ENCODE measurements at regions not wholly inside any gene's neighbourhood (a gene's known extent, or its start where the extent isn't known, plus 50 kb on each side); places are given as distances from the start of the nearest gene placed in this dataset.

DNA sequence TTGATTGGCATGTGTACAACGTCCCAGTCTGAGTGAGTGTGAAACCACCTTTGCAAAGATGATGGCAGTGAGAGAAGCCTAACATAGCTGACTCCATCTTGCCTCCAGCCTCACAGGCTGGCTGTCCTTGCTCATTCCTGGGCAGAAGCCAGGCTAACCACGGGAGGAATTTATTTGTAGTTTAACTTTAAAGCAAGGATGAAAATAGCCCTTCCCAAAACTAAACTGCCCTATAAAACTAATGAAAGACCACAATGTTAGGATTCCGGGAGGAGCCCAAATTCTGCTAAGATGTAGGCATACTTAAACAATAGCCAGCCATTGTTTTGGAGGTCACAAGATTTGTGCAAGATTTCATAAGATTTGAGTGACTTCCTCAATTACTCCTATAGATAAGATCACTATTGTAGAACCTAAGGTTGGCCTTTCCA lies 96.6 kb upstream of the LSM14A start:
- H3K9ac ChIP-seq (ENCODE audit: control insufficient read depth, insufficient read depth, low read length): no peak overlapping the region
- no peak overlapping the region for H3K4me2 ChIP-seq (ENCODE audit: control insufficient read depth, insufficient read depth)
- intact Hi-C loops (cut with micrococcal nuclease; ENCODE audit: unreplicated experiment) (no loop called here), in situ Hi-C loops (cut with MboI) (no loop called here)
- ChIA-PET POLR2A (no interaction called here), RAD21 (ENCODE audit: unreplicated experiment) (no interaction called here), CTCF (no interaction called here), SMC1A (ENCODE audit: uncharacterized antibody, unreplicated experiment) (no interaction called here)
- no peaks in the 10 kb centered on the region for H3K36me3 ChIP-seq (ENCODE audit: control insufficient read depth in 2 of 2, insufficient read depth in 2 of 2, low read length in 1 of 2)
- no peaks in the 10 kb centered on the region for H3K4me1 ChIP-seq (ENCODE audit: control insufficient read depth, insufficient read depth, low read length)
- no peaks in the 10 kb centered on the region for H3K9me3 ChIP-seq (replicated peaks; ENCODE audit: control insufficient read depth, insufficient read depth, low read length)
- H3K27me3 ChIP-seq (replicated peaks in 1 of 2; ENCODE audit: control insufficient read depth in 2 of 2, insufficient read depth in 2 of 2, low read length in 1 of 2): no peaks in the 10 kb centered on the region
- DNase-seq (ENCODE audit: low read depth, low spot score): no peak
- BruUV-seq (replicated peaks): no TSS peak
- H4K20me1 ChIP-seq (ENCODE audit: control insufficient read depth, insufficient read depth): no peaks in the 10 kb centered on the region
- H3K4me3 ChIP-seq: no peak overlapping the region
- H2AFZ ChIP-seq (ENCODE audit: control insufficient read depth, low read depth, low read length): no peak overlapping the region
- no peak for ATAC-seq
- FAIRE-seq: no peak
- H3K79me2 ChIP-seq (ENCODE audit: control insufficient read depth, insufficient read depth, low read length): no peaks in the 10 kb centered on the region
- no peak overlapping the region for H3K27ac ChIP-seq (ENCODE audit: control insufficient read depth, insufficient read depth)
- 4% methylated on average over 3 of the region's 3 CpGs for WGBS (ENCODE audit: insufficient coverage, insufficient replicate concordance, low lambda C conversion rate, missing lambda C conversion rate)
- TF ChIP-seq, protein P1, sequence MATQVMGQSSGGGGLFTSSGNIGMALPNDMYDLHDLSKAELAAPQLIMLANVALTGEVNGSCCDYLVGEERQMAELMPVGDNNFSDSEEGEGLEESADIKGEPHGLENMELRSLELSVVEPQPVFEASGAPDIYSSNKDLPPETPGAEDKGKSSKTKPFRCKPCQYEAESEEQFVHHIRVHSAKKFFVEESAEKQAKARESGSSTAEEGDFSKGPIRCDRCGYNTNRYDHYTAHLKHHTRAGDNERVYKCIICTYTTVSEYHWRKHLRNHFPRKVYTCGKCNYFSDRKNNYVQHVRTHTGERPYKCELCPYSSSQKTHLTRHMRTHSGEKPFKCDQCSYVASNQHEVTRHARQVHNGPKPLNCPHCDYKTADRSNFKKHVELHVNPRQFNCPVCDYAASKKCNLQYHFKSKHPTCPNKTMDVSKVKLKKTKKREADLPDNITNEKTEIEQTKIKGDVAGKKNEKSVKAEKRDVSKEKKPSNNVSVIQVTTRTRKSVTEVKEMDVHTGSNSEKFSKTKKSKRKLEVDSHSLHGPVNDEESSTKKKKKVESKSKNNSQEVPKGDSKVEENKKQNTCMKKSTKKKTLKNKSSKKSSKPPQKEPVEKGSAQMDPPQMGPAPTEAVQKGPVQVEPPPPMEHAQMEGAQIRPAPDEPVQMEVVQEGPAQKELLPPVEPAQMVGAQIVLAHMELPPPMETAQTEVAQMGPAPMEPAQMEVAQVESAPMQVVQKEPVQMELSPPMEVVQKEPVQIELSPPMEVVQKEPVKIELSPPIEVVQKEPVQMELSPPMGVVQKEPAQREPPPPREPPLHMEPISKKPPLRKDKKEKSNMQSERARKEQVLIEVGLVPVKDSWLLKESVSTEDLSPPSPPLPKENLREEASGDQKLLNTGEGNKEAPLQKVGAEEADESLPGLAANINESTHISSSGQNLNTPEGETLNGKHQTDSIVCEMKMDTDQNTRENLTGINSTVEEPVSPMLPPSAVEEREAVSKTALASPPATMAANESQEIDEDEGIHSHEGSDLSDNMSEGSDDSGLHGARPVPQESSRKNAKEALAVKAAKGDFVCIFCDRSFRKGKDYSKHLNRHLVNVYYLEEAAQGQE (IDR thresholded peaks at IDR 0.05; ENCODE audit: low read depth, low read length): no peak
- TF ChIP-seq TARDBP (IDR thresholded peaks at IDR 0.05; ENCODE audit: borderline replicate concordance) (no peak), NR2C2 (IDR thresholded peaks at IDR 0.05; ENCODE audit: borderline replicate concordance, control insufficient read depth, insufficient read length, low read depth) (no peak), CHD4 (IDR thresholded peaks at IDR 0.05) (no peak), BACH1 (IDR thresholded peaks at IDR 0.05; ENCODE audit: borderline replicate concordance) (no peak), KDM1A (IDR thresholded peaks at IDR 0.05; ENCODE audit: borderline replicate concordance) (no peak), MLLT1 (IDR thresholded peaks at IDR 0.05) (no peak), RB1 (IDR thresholded peaks at IDR 0.05; ENCODE audit: borderline replicate concordance) (no peak), EP300 (IDR thresholded peaks at IDR 0.05; ENCODE audit: borderline replicate concordance in 1 of 2, control insufficient read depth in 1 of 2, low read depth in 2 of 2, low read length in 2 of 2) (no peak), CREM (IDR thresholded peaks at IDR 0.05; ENCODE audit: low read depth) (no peak), MEF2A (IDR thresholded peaks at IDR 0.05; ENCODE audit: insufficient read depth, low read depth, low read length) (no peak), CHD1 (IDR thresholded peaks at IDR 0.05; ENCODE audit: low read depth, low read length) (no peak)
- TF ChIP-seq, protein P2, sequence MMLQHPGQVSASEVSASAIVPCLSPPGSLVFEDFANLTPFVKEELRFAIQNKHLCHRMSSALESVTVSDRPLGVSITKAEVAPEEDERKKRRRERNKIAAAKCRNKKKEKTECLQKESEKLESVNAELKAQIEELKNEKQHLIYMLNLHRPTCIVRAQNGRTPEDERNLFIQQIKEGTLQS (IDR thresholded peaks at IDR 0.05; ENCODE audit: borderline replicate concordance, extremely low read depth, low read depth, low read length): no peak
- TF ChIP-seq, protein P3, sequence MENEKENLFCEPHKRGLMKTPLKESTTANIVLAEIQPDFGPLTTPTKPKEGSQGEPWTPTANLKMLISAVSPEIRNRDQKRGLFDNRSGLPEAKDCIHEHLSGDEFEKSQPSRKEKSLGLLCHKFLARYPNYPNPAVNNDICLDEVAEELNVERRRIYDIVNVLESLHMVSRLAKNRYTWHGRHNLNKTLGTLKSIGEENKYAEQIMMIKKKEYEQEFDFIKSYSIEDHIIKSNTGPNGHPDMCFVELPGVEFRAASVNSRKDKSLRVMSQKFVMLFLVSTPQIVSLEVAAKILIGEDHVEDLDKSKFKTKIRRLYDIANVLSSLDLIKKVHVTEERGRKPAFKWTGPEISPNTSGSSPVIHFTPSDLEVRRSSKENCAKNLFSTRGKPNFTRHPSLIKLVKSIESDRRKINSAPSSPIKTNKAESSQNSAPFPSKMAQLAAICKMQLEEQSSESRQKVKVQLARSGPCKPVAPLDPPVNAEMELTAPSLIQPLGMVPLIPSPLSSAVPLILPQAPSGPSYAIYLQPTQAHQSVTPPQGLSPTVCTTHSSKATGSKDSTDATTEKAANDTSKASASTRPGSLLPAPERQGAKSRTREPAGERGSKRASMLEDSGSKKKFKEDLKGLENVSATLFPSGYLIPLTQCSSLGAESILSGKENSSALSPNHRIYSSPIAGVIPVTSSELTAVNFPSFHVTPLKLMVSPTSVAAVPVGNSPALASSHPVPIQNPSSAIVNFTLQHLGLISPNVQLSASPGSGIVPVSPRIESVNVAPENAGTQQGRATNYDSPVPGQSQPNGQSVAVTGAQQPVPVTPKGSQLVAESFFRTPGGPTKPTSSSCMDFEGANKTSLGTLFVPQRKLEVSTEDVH (IDR thresholded peaks at IDR 0.05; ENCODE audit: low read depth, partially characterized antibody): no peak
- TF ChIP-seq, protein P4, sequence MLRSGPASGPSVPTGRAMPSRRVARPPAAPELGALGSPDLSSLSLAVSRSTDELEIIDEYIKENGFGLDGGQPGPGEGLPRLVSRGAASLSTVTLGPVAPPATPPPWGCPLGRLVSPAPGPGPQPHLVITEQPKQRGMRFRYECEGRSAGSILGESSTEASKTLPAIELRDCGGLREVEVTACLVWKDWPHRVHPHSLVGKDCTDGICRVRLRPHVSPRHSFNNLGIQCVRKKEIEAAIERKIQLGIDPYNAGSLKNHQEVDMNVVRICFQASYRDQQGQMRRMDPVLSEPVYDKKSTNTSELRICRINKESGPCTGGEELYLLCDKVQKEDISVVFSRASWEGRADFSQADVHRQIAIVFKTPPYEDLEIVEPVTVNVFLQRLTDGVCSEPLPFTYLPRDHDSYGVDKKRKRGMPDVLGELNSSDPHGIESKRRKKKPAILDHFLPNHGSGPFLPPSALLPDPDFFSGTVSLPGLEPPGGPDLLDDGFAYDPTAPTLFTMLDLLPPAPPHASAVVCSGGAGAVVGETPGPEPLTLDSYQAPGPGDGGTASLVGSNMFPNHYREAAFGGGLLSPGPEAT (IDR thresholded peaks at IDR 0.05; ENCODE audit: low read depth): no peak

All from GM12878 (cell line).